ENCODE measurements at regions not wholly inside any gene's neighbourhood (a gene's known extent, or its start where the extent isn't known, plus 50 kb on each side); places are given as distances from the start of the nearest gene placed in this dataset.

- Mint-ChIP-seq H3K9me3 (peaks cover 7% of the 10 kb centered on the region), H3K27me3 (peaks cover 9% of the 10 kb centered on the region), H3K4me1 (ENCODE audit: unreplicated experiment) (peaks cover 15% of the 10 kb centered on the region), H3K27ac (no peak overlapping the region), H3K36me3 (peaks cover 4% of the 10 kb centered on the region), H3K4me3 (no peak overlapping the region)
- DNase-seq (ENCODE audit: extremely low spot score, unreplicated experiment): no peak
- no peak for TF ChIP-seq CTCF (conservative IDR thresholded peaks at IDR 0.05)
Observed at GRCh38 chr5:145497052-145497451, 338.1 kb downstream of the PRELID2 start.

GRCh38 chr5:145495741-145496140 is 339.4 kb downstream of the PRELID2 start:
- H3K9me3 Mint-ChIP-seq: peaks cover 7% of the 10 kb centered on the region
- H3K4me1 Mint-ChIP-seq (ENCODE audit: unreplicated experiment): peaks cover 11% of the 10 kb centered on the region
- peaks cover 4% of the 10 kb centered on the region for H3K36me3 Mint-ChIP-seq
- no peak overlapping the region for H3K27ac Mint-ChIP-seq
- H3K4me3 Mint-ChIP-seq: no peak overlapping the region
- DNase-seq (ENCODE audit: extremely low spot score, unreplicated experiment): no peak
- H3K27me3 Mint-ChIP-seq: peaks cover 9% of the 10 kb centered on the region
- no peak for TF ChIP-seq CTCF (conservative IDR thresholded peaks at IDR 0.05)

- Mint-ChIP-seq H3K27me3 (peaks cover 7% of the 10 kb centered on the region), H3K36me3 (peaks cover 4% of the 10 kb centered on the region), H3K9me3 (peaks cover 7% of the 10 kb centered on the region), H3K4me1 (ENCODE audit: unreplicated experiment) (peaks cover 9% of the 10 kb centered on the region), H3K27ac (no peak overlapping the region), H3K4me3 (no peak overlapping the region)
- no peak for TF ChIP-seq CTCF (conservative IDR thresholded peaks at IDR 0.05)
- DNase-seq (ENCODE audit: extremely low spot score, unreplicated experiment): no peak
Observed at GRCh38 chr5:145495196-145495595, 339.9 kb downstream of the PRELID2 start.

- peaks cover 7% of the 10 kb centered on the region for H3K9me3 Mint-ChIP-seq
- H3K4me1 Mint-ChIP-seq (ENCODE audit: unreplicated experiment): no peaks in the 10 kb centered on the region
- TF ChIP-seq CTCF (conservative IDR thresholded peaks at IDR 0.05): no peak
- peaks cover 6% of the 10 kb centered on the region for H3K27me3 Mint-ChIP-seq
- no peak overlapping the region for H3K4me3 Mint-ChIP-seq
- DNase-seq (ENCODE audit: extremely low spot score, unreplicated experiment): no peak
- H3K36me3 Mint-ChIP-seq: peaks cover 4% of the 10 kb centered on the region
- H3K27ac Mint-ChIP-seq: no peak overlapping the region
Observed at GRCh38 chr5:145493435-145493834, 341.7 kb downstream of the PRELID2 start.

GRCh38 chr5:145489516-145489915 is 345.6 kb downstream of the PRELID2 start:
- no peaks in the 10 kb centered on the region for H3K4me1 Mint-ChIP-seq (ENCODE audit: unreplicated experiment)
- H3K27me3 Mint-ChIP-seq: peaks cover 9% of the 10 kb centered on the region
- peaks cover 4% of the 10 kb centered on the region for H3K36me3 Mint-ChIP-seq
- no peak overlapping the region for H3K4me3 Mint-ChIP-seq
- H3K9me3 Mint-ChIP-seq: peaks cover 7% of the 10 kb centered on the region
- H3K27ac Mint-ChIP-seq: no peak overlapping the region
- no peak for TF ChIP-seq CTCF (conservative IDR thresholded peaks at IDR 0.05)
- no peak for DNase-seq (ENCODE audit: extremely low spot score, unreplicated experiment)

- no peak overlapping the region for H3K4me3 Mint-ChIP-seq
- H3K27ac Mint-ChIP-seq: no peak overlapping the region
- H3K27me3 Mint-ChIP-seq: peaks cover 10% of the 10 kb centered on the region
- H3K9me3 Mint-ChIP-seq: no peaks in the 10 kb centered on the region
- no peak for DNase-seq (ENCODE audit: extremely low spot score, unreplicated experiment)
- peaks cover 4% of the 10 kb centered on the region for H3K4me1 Mint-ChIP-seq (ENCODE audit: unreplicated experiment)
- TF ChIP-seq CTCF (conservative IDR thresholded peaks at IDR 0.05): no peak
- no peaks in the 10 kb centered on the region for H3K36me3 Mint-ChIP-seq
Observed at GRCh38 chr5:145484158-145484557, 351.0 kb downstream of the PRELID2 start.
